ENCODE measurements at regions not wholly inside any gene's neighbourhood (a gene's known extent, or its start where the extent isn't known, plus 50 kb on each side); places are given as distances from the start of the nearest gene placed in this dataset.
A peak's percentile ranks its signal among the peaks of the same experiment; 100 is the strongest.

DNA sequence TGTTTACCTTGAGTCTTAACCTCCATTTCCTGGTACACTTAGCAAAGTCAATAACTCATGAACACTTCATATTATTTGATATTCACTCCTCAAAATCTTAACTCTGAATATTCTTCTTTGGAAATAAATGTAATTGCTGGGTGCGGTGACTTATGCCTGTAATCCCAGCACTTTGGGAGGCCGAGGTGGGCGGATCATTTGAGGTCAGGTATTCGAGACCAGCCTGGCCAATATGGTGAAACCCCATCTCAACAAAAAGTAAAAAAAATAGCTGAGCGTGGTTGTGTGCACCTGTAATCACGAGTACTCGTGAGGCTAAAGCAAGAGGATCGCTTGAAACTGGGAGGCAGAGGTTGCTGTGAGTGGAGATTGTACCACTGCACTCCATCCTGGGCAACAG is 201.3 kb upstream of the DSEL start:
- no peak for DNase-seq

DNA sequence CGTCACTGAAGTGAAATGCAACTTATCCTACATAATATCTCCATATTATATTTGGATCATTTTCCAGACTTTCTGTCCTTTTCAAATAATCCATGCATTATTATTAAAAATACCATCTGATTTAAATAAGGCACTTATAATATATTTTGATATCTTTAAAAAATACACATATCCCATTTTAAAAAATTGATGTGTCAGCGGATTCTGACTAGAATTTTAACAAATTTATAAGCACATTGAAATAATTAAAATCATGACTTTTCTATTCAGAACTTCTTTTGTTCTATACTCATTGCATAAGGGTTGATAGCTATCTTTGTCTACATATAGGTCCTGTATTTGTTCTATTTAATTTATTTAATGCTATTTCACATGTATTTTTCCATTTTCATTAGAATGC is 199.0 kb upstream of the DSEL start:
- no peak for DNase-seq

DNA sequence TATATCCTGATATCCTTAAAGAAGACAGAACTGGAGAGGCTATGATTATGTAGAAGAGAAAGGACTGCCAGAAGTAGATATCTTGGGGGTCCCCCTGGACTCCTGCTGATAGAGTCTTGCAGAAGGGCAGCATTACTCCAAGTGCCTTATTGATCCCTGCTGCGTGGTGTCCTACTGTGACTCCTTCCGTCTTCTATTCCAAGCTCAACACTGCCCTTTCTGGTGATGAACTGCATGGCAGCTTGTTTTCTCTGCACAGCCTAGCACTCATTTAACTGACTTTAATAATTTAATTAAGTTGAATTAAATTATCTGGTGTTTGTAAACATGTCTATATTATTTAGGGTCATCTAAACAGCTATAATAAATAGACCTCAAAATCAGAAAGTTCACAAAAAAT is 194.1 kb upstream of the DSEL start:
- no peak for DNase-seq

DNA sequence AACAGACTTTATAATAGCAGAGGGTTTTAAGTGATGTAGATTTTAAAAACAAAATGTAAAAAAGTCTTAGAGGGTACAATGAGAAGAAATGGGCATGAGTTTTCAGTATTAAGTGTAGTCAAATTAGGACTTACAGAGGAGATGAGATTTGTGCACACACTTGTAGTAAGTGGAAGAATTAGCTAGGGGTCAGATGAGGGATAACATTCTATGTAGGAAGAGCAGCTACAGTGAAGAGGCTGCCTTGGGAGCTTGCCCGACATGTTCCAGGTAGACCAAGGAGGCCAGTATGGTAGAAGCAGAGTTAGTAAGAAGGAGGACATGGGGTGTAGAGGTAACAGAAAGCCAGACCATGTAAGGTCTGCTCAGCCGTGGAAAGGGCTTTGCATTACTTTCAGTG is 189.2 kb upstream of the DSEL start:
- DNase-seq = peak in 1 of 3 experiments; percentile 39

DNA sequence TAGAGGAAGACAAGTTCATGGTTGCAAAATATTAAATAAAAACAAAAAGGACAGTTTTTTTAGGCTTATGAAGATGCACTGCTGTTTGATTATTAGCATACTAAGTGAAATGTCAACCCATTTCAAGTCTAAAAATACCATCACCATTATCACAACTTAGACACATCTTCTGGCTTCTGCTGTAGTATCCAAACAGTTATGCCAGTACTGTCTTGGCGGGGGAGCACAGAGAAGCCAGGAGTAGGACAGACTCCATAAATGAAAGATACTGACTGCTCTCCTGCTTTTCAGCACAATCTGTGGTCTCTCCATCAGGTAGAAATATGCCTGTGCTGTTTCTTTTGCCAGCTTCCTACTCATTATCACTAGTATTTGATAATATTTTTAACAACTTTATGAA is 179.2 kb upstream of the DSEL start:
- no peak for DNase-seq

DNA sequence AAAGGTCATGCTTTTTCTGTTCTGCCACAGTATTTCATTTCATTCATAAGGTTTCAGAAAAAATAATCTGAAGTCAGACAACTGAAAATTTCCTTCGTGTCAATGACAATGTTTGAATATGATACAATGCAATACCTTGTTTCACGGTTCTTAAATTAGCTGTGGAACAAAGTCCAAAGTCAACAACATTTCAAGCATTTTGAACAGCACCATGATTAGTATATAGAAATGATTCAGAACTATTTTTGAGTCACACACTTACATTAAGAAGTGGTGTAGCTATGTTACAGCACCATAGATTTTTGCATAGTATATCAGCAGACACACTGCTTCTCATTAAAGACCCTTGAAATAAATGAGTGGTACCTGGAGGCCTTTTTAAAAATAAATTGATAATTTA is 178.3 kb upstream of the DSEL start:
- no peak for DNase-seq

DNA sequence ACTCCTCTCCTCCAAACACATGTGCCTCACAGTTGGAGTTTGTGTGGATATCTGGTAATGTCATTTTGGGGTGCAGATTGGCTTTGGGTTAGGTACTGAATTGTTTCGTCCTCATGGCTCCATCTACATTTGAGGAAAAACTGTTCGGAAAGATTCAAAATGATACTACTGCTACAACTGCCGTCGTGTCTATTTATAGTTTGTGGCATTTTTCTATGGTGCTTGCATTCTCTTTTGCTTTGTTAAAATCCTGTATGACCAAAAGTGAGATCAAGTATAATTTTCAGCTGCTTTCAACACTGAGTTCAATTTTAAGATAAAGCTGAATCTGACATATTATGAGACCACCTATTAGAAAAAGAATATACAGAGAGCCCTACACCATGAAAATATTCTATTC is 176.3 kb upstream of the DSEL start:
- no peak for DNase-seq

DNA sequence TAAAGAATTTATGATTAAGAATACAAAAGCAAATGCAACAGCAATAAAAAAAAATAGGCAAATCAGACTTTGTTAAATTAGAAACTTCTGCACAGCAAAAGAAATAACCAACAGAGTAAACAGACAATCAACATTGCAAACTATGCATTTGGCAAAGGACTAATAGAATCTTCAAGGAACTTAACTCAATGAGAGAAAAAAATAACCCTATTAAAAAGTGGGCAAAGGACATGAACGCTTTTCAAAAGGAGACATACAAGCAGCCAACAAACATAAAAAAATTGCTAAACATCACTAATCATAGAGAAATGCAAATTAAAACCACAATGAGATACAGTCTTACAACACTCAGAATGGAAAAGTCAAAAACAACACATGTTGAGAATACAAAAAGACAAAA is 166.0 kb upstream of the DSEL start:
- DNase-seq = no peak

DNA sequence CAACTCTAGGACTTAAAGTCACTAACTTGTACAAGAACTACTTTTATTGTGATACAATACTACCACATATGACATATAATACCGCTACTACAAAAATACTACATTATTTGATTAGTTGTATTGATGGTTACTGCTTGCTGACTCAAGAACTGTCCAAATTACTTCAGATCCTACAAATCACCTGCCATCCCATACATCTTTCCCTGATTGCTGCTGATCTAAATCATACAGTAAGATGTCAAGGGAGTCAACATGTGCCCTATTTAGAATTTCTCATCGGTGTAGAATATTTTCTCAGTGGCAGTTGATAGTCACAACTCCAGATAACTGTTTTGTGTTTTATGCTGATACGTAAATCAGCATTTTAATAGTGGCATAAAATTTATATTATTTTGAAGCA is 161.0 kb upstream of the DSEL start:
- no peak for DNase-seq

DNA sequence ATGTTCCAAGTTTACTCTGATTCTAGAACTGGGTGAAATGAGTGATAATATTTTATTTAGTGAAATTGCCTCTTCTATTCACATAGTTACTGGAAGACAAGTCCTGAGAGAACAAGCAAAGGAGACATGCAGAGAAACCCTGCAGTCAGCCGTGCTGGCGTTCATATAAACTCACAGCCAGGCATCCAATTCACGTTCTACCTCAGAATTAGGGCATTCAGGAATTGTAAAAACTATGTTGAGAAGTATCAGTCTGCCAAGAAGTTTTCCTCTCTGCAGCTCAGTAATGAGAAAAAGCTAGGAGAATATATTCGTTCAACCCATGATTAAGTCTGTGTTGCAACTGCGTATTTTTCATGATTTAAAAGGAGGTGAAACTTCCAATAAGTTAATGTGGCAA is 156.2 kb upstream of the DSEL start:
- no peak for DNase-seq

DNA sequence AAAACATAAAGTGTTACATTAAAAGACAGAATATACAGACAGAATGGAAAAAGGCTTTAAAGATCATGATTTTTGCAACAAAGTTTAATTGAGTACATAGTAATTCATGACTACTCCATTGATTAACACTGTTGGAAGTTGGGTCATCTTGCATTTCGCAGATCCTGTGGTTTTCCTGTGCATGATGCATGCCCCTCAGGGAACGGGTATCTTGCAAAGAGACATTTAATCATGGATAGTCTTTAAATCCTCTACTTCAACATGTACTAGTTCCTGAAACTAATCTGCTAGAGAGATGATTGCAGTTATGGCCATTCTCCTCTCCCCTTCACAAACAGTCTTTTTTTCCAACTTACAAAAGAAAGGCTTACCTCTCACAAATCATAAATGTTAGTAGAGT is 155.6 kb upstream of the DSEL start:
- no peak for DNase-seq

DNA sequence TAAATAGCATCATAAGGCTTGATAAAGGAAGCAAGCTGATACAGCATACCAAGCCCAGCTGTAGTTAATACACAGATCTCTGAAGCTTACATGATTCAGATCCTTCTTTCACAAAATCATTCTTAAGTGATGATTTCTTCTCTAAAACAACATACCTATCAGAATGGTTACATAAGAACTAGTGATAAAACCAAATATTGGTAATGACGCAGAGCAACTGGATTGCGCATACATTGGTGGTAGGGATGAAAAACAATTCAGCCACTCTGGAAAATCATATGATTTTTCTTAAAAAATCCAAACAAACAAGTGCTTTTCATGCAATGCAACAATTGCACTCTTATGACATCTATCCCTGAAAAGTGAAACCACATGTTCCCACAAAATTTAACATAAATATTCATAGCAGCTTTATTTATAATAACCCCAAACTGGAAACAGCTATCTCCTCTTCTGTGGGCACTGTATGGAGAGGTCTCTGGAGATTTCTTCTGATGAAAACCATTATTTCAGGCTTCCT is 153.6 kb upstream of the DSEL start:
- no peak for DNase-seq

DNA sequence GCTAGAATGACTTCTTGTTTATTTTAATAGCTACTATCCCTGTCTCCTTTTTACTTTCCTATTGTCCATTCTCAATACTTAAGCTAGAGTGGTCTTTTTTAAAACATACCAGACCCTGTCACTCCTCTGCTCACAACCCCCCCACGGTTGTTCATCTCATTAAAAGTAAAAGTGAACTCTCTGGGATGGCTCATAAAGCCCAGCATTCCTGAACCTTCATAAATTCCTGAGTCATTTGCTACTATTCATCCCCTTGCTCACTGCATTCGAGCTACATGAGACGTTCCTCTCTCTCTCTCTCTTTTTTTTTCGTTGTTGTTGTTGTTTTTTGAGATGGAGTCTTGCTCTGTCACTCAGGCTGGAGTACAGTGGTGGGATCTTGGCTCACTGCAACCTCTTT is 148.7 kb upstream of the DSEL start:
- DNase-seq = no peak

DNA sequence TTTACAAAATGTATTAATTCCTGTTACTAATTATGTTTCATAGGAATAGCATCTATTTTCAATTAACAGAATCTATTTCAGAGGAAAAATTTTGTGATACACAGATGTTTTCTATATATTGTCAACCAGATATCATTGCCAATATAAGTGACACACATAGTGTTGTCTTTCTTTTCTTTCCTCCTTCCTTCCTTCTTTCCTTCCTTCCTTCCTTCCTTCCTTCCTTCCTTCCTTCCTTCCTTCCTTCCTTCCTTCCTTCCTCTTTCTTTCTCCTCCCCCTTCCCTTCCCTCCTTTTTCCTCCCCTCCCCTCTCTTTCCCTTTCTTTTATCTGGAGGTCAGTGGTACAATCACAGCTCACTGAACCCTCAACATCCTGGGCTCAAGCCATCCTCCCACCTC is 146.5 kb upstream of the DSEL start:
- no peak for DNase-seq

DNA sequence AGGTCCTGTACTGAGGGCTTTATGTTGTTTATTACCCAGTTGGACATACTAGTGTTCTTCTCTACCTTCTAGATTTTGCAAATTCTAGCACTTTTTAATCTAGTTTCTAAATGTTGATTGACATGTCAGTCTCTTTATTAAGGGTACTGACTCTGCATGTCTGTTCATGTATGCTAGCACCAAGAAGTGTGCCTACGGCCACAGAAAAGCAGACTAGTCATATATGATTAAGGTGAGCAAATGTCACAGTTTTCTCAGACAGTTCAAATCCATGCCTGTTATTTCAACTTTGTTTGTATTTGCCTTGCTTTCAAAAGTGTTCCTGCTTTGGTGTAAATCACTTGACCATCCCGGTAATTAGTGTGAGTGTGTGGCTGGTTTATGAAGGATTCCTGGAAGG is 145.0 kb upstream of the DSEL start:
- no peak for DNase-seq

DNA sequence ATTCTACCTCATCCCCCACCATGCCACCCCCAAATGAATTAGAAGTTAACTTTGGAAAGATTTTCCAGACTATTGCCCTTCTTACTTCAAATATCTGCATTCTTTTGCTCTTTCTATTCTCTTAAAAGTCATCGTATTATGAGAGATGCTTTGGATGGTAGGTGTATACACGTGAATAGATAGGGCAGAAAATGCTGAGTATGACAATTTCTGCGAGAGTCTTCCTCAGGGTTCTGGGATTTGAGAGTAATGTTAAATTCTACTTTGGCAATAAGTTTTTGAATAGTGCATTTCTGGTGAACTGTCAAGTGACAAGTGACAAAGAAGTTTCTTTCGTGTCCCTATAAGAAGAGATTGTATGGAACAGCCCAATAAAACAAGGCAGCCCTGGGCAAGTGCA is 137.6 kb upstream of the DSEL start:
- DNase-seq = no peak

DNA sequence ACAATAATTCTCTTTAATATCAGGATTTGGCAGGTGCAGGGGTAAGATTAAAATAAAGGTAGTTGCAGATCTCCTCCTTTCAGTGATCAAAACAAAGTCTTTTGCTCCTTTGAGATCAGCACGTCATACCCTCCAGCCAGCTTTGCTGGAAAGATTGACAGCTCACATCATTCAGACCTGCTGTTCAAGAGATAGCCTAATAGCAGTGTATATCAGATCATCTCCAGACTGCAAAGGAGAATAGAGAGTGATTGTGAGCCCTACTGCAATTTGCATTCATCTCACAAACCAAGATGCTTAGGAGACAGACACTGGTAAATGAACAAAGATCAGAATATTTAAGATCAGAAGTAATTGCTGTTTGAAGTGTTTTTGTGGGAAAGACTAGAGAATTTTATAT is 135.8 kb upstream of the DSEL start:
- peak in 2 of 3 experiments; percentile 25 to 65 for DNase-seq

DNA sequence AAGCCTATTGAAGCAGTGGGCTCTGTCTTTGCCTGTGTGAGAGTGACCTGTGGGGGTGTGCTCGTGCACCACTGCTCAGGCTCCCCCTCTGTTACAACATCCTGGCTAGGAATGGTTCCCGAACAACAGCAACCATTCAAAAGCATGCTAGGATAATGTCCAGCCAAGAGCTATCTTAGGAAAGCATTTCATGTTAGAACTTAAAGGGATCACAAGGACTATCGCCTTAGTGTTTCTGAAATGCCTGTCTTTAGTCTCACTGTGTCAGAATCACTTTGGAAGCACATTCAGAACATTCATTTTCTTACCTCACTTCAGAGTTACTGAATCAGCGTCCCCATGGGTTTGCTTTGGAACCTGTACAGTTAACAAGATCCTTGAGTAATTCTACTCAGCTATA is 134.9 kb upstream of the DSEL start:
- DNase-seq = no peak

DNA sequence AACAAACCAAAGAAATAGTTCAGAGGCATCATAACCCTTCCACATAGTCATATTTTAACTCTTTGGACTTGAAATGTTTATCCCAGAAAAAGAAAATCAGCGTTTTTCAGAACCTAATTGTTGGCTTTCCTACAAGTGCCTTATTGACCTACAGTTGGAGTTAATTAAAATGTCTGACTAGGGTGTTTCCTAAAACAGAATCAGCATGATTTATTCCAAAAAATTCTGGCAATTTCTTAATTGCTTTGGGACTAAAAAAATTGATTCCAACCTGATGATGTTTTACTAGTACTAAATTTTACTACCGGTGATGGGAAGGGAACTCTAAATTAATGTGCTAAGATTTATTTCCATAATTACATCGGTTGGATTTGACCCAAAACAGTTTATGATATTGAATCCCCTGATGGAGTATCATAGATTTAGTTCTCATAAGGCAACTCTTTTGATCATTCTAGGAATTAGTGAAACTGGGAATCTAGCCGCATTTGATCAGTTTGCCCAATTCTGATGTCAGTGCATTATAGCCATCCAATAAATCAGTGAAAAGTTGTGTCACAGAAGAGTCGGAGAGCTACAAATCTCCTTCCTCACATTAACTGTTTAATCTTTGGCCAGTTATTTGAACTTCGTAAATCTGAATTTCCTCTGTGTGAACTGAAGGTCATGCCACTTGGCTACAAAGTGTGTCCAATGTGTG is 134.3 kb upstream of the DSEL start:
- no peak for DNase-seq

DNA sequence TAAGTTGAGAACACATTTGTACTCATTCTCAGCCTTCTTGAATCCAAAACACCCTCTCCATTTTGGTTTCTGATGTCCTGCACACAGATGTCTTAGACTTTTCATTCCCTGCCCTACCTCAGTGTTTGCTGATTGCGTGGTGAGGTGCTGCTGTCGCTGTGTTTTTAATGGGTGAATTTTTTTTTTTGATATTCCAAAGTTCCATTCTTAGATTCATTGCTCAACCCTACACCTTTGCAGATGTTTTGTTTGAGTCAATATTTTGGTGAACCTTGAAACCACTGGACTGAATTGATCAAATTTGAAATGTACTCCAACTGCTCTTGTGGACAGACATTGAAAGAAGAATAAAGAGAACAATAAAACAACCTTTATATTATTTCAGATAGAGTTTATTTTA is 130.4 kb upstream of the DSEL start:
- DNase-seq = no peak

DNA sequence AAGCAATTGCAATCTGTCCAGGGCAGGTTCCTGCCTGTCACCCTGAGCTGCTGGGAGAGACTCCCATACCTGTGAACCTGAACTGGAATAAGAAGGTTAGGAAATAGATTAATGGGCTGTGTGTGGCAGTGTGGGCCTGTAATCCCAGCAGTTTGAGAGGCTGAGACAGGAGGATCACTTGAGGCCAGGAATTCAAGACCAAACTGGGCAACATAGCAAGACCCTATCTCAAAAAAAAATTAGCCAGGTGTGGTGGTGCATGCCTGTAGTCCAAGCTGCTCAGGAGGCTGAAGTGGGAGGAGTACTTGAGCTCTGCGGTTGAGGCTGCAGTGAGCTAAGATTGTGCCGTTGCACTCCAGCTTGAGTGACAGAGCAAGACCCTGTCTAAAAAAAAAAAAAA is 127.7 kb upstream of the DSEL start:
- no peak for DNase-seq

DNA sequence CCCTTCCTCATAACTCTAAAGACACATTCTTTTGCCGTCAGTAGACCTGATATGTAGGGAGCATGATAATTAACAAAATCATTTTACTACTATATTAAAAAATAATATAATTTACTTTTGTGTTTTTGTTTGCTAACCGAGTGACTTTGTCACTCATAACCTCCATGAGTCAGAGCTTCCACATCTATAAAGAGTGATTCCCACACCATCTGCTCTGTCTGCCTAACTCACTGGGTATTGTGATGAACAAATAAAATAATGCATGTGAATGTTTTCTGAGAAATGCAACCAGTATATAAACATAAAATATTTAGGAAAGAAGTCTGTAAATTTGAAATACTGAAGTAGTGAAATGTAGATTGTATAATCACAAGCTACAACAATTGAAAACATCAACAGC is 123.4 kb upstream of the DSEL start:
- no peak for DNase-seq

DNA sequence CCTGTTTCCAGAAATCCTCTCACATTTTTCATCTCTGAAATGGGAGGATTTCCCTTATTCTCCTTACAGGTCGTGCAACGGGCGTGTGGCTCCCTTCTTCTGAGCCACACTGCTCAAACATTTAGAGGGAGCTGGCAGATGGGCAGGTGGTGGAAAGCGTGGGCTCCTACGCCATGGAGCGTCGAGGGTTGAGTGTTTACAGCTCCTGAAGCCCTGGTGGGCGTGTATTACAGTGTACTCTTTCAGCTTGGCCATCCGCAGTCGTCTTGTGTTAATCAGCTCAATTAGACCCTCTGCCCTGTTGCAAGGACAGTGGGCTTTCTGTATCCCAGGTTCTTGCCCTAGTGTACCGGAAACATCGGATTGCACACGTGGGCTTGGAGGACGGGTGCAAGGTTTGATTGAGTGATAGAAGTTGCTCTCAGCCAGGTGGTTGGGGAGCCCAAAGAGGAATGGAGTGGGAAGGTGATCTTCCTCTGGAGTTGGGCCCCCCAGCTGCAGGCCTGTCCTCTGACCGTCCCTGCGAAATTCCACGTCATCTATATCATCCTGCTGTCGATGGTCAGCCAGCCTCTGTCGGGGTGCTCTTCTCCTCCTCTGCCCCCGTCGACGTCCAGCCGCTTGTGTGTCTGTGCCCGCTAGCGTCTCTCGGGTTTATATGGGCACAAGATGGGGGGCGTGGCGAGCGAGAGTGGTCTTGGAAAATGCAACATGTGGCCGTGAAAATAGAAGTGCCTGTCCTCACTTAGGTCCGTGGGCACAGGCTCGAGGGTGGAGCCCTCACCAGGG is 120.3 kb upstream of the DSEL start:
- no peak for DNase-seq

DNA sequence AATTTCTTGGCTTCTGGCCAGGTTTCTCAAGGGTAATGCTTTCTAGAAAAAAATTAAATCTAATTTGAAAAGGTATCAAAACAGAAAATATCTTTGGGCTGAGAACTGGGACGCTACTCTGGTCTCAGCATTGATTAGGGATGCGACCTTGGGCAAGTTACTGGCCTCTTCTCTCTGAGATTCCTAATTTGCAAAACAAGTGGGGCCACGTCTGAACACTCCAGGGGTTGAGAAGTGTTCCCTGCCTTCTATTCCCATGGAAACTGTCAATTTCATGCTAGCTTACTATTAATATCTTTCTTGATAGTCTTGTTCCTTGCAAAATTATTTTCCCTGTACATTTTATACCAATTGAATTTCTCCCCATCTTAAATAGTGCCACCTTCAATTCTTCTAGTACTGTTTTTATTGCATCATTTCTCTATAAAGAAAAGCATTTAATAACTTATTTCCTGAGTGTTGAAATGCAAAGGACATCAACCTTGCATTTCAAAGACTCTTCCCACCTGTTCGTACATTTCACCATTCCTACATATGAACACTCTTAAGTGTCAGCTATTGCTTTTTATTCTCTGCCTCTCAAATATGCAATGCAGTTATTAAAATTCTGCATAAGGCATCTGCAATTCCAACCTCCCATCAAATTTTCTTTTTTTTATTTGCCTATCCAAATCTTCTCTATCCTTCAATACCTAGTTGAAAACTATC is 118.3 kb upstream of the DSEL start:
- peak in 1 of 3 experiments; percentile 59 for DNase-seq
